Suppressor macrophage (primary cell): ENCODE measurements at regions not wholly inside any gene's neighbourhood (a gene's known extent, or its start where the extent isn't known, plus 50 kb on each side); places are given as distances from the start of the nearest gene placed in this dataset.
"Not testable (repeated sequence)": the region's sequence is repeated elsewhere in the genome, so short reads cannot be mapped to it uniquely, and the experiment has no call there.

Source experiments
- DNase-seq, 4 experiments: peaks; one replicate each; pipeline ENCODE4 v3.0.0-alpha.2; 2020 to 2022

DNA sequence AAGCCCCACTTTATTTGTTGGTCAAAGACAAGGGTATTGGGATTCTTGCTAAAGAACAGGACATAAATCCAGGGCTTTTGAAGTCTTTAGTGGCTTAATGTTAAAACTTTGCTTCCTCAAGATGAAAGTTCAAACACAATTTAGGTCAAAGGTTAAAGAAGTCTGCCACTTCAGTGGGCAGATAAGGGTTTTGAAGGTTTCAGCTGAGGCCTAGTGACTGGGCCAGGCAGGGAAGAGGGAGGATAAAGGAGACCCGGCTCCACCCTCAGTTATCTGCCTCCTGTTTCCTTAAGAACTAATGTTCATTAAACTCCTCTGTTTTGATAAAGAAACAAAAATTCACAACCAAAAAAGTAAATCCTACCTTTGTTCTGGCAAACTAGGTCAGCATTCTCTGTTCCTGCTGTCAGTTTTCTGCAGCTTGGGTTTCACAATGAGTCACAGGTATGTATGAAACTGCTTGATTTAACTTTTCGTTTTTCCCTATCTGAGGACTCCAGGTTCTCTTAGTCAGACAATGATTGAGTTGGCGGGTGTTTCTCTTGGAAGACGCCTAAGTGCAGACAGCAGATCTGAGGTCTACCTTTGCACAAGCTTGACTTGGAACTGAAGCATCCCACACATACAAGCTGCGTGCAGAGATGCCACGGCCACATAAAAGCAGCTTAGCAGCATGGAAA lies 208.3 kb downstream of the EXOC5 start:
- DNase-seq: no peak

- no peak for DNase-seq
Observed at GRCh38 chr14:57058319-57058718, 210.4 kb downstream of the EXOC5 start.

DNA sequence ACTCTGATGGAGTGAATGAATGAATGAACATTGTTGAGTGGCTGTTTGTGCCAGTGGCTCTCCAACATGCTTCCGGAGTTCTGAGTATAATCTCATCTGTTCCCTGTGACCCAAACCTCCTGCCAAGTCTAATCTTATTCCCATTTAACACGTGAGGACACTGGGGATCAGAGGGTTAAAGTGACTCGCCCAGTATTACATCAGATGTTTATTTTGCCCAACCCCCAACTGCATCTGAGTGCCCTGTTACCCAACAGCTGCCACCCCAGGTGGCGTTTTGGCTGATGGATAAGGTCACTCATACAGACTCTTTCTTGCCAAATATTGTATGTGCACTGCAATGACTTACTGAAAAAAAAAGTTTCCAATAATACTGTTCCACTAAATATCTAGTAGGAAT lies 210.9 kb downstream of the EXOC5 start:
- DNase-seq: no peak

GRCh38 chr14:57056522-57056921 lies 212.2 kb downstream of the EXOC5 start:
- DNase-seq: not testable (repeated sequence)

GRCh38 chr14:57052705-57053302 lies 215.9 kb downstream of the EXOC5 start:
- DNase-seq: no peak

DNA sequence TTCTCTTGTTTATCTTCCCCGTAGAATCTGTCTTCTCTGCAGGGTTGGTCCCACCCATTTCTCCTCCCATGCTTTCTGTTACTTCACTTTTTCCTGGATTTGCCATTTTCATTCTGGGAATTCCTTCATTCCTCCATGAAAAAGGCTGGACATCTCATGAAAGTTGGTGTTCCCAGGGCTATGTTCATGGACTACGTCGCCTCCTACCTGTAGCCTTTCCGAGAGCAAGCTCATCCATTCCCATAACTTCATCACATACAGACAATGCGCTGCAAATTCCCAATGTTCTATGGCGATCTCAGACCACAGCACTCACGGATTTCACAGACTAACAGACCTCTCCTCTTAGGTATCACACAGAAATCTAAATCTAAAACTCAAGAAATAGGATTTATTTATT lies 217.1 kb downstream of the EXOC5 start:
- DNase-seq: no peak

- no peak for DNase-seq
Observed at GRCh38 chr14:57049848-57050247, 218.9 kb downstream of the EXOC5 start.

DNA sequence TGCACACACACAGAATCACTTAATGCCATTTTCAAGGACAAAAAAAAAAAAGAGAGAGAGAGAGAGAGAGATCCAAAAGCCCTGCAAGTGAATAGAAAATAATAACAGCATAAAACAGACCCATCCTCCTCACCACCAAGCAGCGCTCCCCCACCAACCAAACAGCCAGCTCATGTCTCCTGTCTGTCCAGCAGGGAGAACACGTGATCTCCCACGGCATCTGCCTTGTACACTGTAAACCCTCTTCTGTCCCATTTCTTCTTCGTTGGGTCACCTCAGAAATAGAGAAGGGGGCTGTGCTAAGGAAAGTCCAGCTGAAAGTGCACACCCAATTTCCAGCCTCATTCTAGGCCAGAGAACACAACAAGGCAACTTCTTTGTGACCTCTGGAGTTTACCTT lies 222.5 kb downstream of the EXOC5 start:
- DNase-seq: no peak

DNA sequence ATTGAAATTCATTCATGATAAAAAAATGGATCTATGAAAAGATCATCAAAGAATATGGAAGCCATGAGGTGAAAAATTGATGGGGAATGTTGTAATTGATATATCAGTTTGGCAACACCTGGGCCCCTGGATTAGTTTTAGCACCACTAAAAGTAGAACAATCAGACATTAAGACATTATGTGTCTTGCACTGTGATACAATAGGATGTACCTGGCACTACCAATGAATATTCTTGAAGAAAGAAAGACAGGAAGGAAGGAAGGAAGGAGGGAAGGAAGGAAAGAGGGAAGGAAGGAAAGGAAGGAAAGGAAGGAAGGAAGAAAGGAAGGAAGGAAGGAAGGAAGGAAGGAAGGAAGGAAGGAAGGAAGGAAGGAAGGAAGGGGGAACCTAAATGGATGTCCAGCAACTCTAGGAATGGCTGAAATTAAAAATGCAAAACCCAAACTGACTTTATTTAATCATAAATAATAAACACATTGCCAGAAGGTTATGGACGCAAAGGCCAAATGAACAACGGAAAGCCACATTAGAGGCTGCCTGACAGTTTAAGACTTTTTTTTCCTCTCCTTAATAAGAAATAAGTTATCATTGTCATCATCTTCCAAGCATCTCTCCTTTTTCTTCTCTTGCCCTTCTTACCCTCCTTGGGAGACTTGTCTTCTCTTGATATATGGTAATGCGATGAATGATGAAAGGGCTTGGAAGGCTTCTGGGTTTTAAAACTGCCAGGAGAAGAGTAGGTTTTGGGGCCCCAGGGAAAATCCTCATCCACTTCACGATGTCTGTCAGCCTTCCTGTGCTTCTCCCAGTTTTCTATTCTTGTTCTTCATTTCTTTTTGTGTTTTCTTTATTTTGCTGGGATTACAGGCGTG lies 224.4 kb downstream of the EXOC5 start:
- not testable (repeated sequence) for DNase-seq

DNA sequence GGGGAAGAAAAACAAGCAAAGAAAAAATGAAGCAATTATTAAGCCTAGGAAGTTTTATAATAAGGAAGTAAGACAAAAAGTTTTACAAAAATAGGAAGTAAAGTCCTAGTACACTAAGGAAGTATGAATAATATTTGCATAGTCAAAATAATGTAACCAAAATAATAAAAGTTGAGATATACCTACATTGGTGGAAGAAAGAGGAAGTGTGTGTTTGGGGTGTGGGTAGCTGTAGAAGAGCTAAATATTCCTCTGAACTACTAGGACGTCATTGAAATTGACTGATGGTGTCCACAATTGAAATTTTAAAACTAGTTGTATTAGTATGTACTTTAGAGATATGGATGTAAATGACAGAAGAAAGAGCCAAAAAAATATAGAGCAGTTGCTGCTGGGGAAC lies 228.4 kb upstream of the OTX2 start:
- peak in 2 of 4 experiments; percentile 2 to 16 for DNase-seq

- no peak for DNase-seq
Observed at GRCh38 chr14:57031474-57031873, 221.2 kb upstream of the OTX2 start.

- no peak for DNase-seq
Observed at GRCh38 chr14:57029620-57030253, 219.5 kb upstream of the OTX2 start.

GRCh38 chr14:57025456-57025855 lies 215.2 kb upstream of the OTX2 start:
- DNase-seq: no peak

GRCh38 chr14:57022608-57023007 lies 212.3 kb upstream of the OTX2 start:
- no peak for DNase-seq

- DNase-seq: no peak
Observed at GRCh38 chr14:57018065-57018464, 207.8 kb upstream of the OTX2 start.

- no peak for DNase-seq
Observed at GRCh38 chr14:57013987-57014386, 203.7 kb upstream of the OTX2 start.

DNA sequence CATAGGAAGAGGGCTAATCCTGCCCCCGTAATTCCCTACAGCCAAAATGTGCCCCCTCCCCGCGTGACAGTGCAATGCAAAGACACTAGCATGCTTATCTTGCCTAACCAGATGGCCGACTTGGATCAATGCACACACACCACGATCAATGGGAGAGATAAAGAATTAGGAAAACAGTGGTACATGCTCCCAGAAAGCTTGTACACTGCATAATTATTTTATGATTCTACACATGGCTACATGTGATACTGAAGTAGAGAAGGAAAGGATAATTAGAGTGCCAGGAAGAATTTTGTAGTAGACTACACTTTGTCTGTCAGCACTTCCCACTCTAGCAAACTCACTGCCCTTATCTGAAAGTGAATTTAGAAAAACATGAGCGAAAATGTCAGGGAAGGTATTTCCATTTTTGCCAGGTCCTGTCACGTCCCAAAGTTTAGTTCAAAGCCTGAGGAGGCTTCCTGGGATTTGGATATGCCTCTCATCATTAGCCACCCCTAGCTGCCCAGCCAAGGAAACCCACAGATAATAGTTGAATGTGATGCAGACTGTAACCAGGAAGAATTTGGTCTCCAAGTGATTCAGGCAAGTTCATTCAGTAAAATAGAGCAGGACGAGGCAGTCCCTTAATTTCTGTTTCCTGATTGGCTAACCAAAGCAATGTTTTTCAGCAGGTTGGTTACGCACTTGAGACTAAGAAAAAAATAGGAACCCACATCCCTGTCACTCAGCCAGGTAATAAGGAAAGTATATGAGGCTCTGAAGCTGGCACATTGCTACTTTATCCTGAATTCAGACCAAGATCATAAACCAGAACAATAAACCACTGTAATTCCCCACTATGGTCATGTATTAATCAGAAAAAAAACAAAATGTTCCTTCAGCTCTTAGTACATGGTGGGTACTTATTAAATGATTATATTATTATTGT lies 199.6 kb upstream of the OTX2 start:
- no peak for DNase-seq

DNA sequence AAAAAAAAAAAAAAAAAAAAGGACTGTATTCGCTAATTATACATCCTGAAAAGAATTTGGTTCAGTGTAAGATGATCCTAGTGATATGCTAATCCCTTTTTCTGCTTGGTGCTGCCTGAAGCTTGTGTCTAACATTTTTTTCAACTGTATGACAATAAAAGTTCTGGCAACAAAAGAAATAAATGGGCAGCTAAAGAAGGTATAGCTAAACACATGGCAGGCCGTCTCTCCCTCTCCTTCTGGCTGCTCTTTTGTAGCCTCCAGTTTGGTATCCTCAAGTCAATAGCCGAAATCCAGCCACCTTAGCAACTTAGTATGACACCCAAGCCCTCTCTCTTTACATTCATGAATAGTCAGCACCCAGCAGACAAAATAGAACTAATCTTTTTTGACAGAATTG lies 198.3 kb upstream of the OTX2 start:
- DNase-seq: no peak

DNA sequence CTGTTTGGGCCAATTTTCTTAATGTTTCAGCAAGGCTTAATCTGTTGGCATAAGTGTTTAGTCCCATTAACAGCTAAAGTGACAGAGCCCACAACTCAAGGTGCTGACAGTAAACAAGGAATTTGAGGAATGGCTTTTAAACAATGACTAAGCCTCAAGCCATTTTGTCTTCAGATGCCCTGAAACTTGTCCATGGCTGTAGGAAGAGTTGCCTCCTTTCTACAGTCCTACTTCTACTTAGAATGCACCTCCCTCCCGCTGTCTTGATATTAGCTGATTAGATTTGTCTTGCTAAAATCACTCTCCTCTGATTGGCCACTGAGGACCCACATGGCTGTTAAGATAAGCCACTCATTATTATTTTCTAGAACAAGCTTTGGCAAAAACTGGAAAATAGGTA lies 188.4 kb upstream of the OTX2 start:
- DNase-seq: no peak

DNA sequence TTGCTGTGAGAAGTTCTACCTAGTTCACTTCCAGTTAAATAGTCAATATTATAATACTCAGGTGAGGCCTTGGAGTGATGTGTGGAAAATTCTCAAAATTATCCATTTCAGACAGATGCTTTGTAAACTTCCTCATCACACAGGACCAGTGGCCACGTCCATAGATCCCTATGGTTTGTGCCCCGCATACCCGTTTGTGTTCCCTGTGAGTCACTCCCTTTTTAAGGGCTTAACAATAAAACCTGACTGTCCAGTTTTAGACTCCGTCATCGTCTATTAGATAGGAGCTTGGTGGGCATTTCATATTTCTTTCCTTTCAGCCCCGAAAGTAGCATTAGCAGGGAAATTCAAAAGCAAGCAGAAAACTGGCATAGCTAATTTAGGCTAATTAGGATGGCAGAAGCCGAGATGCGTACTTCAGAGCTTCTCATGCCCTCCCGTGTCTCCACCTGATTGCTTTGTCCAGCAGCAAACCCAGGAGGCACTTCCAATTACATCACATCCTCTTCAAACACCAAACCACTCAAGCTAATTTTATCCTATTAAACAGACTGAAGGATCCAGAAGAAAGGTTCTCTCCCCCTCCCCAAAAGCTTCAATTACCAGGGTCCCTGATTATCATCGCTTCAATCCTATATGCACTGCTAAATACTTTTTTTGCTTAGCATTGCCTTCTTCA lies 186.6 kb upstream of the OTX2 start:
- DNase-seq: no peak

GRCh38 chr14:56995010-56995409 lies 184.7 kb upstream of the OTX2 start:
- DNase-seq: no peak
